Pons (tissue), 1 donor: ENCODE measurements at regions not wholly inside any gene's neighbourhood (a gene's known extent, or its start where the extent isn't known, plus 50 kb on each side); places are given as distances from the start of the nearest gene placed in this dataset.
A peak's percentile ranks its signal among the peaks of the same experiment; 100 is the strongest.

Source experiments
- DNase-seq: peaks from one replicate; pipeline ENCODE4 v3.0.0-alpha.2; 2016; ENCODE audit warnings: low spot score

DNA sequence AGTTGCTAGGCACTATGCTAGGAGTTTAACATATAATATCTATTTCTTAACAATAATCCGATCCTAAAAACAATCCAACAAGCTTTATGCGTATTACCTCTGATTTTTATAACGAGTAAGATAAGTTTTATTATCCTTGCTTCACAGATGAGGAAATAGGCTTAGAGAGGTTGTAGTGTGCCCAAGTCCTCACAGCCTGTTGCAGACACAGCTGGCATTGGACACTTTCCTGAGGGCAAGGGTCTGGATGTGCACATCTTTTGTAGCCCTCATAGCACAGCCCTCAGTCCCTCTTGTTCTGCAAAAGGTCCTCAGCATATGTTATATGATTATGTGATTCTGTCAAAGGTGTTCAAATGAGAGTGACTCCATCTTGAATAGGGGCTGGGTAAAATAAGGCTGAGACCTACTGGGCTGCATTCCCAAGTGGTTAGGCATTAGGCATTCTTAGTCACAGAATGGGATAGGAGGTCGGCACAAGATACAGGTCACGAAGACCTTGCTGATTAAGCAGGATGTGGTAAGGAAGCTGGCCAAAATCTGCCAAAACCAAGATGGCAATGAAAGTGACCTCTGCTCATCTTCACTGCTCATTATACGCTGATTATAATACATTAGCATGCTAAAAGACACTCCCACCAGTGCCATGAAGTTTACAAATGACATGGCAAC is 75.7 kb upstream of the F3 start:
- no peak for DNase-seq

DNA sequence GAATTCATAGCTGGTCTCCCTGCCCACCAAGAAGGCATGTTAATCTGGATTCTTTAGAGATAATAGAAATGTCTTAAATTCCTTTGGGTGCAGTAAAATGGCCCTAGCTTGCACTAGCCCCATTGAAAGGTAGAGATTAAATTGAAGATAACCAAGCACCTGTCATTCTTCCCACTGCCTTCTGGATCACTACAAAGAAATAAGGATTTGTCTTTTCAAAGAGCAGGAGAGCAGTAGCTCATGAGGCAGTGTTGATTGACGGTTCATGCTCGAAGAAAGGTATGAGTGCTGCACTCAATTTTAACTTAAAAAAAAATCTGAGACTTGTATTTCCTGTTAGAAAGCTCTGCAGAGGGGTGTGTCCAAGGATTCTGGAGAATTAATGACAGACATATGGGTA is 74.9 kb upstream of the F3 start:
- DNase-seq = no peak

DNA sequence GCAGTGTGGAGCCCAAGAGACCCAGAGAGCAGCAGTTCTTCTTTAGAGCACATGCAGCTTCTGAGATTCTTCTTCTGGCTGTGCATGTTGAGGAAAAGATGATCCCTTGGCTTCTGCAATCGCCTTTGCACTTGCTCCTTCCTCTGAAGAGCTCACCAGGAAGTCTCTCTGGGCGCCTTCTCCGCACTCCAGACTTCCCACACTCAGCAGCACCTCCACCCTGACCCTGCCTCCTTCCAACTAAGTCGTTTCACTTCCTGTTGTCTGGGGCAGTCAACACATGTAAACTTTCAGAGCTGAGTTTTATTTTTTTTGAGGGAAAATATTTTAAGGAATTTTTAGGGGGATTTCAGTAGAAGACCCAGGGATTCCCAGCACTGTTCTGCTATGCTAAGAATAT is 73.4 kb upstream of the F3 start:
- DNase-seq = peak; percentile 20

DNA sequence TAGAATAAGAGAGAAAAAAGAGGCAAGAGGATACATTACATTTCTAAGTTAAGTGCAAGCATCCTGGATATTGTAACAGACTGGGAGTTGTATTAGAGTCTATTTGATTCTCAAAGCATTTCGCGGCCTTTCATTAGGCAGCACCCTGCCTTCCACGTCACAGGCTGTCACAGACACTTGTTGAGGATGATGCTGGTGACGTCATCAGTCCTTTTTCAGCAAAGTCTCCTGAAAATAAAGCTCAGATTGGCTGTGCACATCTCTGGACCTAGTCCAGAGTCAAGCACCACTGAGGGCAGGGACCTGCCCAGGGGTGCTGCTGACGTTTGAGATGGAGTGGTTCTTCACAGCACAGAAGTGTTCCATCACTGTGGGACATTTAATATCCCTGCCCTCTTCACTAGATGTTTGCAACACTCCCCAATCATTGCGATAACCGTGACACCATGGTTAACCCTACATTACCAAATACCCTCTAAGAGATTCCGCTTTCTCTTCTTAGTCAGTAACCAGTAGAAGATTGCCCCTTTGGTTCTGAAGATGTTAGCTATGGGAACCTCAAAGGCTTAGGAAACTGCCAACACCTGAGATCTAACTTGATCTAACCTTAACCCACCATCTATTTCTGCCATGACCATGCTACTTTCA is 72.7 kb upstream of the F3 start:
- no peak for DNase-seq

DNA sequence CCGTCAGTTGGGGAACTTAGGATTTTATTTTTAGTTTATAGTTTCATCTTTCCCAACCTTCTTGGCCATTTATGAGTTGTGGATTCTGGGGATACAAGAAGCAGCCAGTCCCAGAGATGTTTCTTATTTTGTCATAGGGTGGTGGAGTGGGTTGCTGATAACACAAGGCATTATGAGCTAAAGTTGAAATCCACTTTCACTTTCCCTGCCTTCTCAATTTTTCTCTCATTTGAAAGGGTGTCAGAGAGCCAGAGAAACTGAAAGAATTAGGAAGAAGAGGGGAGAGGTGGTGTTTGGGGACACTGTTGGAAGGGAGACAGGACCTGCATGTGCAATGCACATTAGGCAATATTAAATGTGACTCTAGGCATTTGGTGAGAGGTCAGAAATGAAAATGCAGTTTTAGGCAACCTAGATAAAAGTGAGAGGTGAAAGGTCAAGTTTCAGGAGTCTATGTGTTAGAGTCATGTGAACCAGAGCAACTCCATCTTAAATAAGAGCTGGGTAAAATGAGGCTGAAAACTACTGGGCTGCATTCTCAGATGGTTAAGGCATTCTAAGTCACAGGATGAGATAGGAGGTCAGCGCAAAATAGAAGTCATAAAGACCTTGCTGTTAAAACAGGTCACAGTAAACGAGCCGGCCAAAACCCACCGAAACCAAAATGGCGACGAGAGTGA is 71.1 kb upstream of the F3 start:
- DNase-seq = no peak

DNA sequence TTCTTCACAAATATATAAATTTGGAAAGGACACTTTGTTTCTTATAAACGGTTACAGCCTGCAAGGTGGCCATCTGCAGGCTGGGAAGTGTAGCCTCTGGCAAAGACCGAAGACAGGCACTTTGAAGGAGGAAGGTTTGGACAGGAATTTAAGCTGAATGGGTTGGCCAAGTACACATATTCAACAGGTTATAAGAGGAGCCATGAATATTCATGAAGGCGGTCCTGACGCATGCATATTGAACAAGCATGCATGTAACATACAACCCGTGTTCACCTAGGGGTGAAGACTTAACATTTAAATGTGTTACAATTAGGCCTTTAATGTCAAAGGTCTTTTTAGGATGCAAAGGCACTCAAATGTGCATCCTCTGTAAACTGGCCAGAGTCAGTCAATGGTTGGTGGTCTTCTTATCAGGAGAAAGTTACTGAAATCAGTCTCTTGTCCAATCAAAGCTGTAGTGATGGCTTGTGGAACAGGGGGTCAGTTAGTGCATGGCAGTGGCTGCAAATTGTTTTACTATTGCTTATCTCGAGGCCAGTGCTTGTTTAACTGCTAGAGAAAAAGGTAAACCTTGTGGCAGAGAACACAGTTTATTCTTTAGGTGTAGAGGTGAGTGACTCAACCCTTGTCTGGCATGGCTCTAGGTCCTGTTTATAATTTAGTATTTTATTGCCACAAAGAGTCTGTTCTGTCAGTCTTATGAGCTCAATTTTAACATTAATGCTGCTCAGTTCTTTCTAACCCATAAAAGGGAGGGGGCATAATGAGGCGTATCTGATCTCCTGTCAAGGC is 70.3 kb upstream of the F3 start:
- DNase-seq = no peak

DNA sequence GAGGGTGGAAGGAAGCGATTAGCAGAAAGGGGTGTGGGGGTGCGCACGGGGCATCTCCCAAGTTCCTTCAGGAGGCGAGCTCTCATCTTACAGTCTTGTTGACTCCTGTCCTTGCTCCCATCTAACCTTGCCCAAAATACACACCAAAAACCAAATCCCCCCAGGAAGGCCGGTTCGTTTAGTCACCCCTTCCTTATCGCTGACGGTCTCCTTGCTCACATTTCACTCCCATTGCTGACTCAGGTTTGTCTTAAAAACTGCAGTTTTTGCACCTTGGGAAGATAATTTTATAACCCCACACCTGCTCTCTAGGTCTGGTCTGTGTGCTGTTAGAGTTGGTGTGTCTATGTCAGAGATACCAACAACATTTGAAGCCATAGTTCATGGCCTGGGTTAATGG is 68.1 kb upstream of the F3 start:
- no peak for DNase-seq

DNA sequence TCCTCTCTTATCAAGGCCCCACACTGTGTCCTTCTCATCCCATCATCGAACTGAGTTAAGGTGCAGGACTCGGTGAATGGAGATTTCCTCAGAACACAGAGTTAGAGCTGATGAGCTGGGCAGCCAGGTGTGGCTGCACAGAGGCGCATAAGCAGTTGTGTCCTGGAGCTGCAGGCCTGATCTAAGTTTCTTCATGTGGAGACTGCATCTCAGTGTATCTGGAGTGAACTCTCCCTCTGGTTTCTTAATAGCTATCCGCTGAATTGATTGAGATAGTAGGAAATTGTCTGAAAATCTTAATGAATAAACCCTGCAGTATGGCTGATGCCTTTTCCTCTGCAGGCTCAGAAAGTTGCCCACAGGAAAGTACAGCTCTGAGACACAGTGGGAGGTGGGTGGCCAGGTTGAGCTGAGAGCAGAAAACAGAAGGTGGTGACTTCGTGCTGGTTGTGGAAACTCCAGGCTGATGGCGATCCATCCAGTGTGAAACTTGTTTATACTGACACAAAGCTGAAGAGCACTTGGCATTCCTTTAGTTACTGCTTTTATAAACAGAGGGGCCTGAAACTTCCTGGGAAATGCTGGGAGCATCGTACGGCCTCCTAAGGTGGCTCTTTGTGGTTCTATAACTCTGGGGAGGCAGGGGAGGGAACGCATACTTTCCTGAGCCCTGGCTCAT is 67.4 kb upstream of the F3 start:
- no peak for DNase-seq

DNA sequence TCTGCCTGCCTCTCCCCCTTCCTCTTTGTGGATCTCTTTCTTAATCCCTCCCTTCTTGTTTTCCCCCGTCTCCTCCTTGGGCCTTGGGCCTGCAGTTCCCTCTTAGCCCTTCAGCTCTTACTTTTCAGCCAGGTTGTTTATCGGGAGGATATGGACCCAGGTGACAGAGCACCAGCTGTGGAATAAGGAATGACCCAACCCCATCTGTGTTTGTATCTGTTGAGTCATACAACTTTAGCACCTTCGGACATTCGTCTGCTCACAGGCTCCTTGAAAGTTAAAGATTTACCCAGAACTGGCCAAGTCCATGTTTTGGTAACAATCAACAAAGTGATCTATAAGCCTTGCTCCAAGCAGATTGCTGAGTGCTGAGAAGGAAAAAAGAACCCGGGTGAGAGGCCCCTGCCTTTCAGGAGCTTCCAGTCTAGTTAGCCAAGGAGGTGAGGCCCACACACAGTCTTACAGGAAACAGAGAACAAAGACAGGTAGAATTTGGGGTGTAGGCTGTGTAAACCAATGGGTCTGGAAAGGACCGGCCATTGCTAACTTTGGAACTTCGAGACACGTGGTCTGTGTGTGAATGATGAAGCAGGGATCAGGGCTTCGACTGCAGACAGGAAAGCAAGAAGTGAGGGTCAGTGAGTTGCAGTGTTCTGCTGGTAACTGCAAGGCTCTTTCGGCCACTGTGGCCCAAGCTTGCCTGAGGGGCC is 66.7 kb upstream of the F3 start:
- DNase-seq = no peak

DNA sequence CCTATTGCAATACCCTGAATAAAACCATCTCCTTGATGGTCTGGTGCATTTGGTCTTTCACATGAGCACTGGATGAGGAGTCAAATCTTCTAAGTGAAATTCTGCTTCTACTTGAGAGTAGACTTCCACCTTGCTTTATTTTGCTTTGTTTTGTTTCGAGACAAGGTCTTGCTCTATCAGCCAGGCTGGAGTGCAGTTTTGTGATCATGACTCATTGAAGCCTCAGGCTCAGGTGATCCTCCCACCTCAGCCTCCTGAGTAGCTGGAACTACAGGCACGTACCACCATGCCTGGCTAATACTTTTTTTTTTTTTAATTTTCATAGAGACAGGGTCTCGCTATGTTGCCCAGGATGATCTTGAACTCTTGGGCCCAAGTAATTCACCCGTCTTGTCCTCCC is 65.8 kb upstream of the F3 start:
- no peak for DNase-seq

DNA sequence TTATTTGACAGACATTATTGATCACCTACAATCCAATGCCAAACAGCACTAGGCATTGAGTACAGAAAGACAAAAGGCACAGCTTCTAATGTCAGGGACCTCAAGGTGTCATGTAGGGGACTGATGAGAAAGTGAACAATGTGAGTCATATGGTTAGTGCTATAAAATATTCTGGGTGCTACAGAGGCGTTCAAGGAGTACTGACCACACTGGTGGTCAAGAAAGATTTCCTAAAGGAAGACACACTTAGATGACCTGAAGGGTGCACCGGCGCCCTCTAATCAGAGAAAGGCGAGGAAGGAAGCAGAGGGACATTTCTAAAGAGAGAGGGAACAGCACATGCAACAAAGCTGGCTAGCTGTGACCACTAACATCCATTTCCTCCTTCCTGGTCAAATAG is 64.9 kb upstream of the F3 start:
- DNase-seq = no peak

DNA sequence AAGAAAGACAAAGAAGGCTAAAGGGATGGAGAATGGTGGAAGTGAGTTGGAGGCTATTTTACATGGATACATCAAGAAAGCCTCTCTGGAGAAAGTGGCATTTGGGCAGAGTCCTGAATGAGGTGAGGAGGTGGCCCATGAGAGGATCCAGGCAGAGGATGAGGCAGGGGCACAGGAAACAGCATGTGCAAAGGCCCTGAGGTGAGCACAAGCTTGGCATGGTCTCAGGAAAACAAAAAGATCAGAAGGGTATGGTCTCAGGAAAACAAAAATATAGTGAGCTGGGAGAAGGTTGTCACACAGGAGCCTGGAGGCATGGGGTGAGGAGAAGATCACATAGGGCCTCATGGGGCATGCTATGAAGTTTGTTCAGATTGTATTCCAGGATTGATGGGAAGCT is 62.1 kb upstream of the F3 start:
- no peak for DNase-seq

DNA sequence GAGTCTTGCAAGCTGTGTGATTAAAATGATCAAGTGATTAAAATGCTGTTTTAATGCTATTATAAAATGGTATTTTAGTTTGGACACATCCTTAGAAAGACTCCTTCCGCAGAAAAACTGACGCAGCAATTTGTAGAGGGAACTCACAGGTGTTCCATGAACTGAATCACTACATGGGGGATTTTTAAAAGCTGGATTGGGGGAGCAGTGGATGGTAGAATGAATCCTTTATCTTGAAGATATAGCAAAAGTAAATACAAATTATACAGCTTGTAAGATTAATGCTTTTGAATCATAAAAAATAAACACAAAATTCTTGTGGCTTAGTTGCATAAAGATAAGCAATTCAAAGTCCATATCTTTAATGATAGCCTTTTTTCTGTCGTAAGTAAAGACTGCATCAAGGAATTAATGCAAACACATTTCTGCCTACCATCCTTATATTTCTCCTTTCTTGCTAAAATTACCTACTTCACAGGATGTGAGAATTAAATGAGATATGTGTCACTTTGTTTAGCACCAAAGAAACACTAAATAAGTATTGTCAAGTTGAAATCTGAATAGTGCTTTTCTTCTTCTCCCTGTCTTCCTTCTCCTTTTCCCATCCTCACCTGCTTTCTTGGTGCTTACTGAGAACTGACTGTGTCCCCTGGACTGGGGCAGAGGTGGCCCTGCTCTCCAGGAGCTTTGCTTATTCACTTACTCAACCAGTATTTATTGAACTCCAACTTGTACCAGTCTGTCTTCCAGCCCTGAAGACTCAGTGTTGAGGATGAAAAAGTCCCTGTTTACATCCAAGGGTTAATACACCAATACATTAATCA is 61.5 kb upstream of the F3 start:
- DNase-seq = no peak

DNA sequence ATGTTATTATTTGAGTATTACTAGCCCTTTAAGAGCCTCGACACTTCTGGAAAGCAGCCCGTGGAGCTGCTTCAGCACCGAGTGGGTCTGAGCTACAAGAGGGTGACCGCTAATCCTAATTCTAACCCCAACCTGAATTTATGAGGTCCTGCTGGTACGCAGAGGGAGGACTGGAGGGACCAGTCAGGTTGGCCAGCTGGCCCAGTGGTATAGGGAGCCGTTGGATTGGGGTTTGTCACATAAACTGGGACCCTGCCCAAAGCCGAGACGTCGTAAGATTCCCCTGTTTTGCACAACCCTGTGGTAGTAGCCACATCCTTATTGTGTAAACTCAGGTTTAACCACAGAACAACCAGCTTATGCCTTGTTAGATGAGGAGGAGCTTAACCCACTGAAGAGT is 60.8 kb upstream of the F3 start:
- DNase-seq = no peak

DNA sequence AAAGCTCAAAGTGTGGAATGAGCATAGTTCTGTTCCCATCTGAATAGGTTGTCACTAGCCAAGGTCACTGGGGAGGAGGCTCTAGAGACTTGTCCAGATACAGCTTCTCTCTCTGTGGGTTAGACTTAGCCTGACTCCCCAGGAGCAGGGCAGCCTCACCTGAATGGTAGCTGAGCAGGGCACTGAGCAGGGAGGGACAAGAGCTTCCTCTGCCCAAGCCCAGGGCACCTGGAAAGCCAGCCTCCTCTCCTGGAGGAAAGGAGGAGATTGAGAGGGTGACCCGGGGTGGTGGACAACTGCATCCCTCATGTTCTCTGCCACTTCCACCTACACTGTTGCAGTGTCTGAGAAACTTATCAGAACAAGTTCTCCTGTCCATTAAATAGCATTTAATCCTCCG is 59.0 kb upstream of the F3 start:
- DNase-seq = no peak

DNA sequence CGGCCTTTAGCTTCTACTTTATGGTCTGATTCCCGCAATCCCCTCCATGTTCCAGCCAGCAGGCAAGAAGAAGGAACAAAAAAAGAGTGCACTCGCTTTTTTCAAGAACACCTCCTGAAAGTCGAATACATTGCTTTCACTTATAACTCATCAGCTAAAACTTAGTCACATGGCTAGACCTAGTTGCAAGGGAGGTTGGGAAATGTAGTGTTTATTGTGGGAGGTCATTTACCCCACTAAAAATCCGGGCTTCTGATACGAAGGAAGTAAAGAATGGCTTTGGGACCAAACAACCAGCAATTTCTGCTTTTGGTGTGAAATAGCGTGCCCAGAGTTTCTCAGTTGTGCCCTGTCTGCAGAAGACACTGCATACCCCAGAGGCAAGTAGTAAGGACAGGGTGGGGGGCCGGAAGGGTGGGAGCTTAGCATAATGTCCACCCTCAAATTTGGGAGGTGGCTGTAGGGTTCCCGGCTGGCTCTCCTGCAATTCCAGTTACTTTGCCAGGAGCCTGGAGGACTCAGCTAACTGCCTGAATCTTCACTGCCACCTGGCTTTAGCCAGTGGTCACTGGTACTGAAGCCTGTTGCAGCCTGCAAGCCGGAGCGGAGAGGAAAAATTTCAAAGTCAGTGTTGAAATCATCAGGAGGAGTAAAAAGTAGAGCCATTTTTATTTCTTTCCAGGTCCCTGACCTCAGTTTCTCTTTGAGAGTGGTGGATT is 57.7 kb upstream of the F3 start:
- peak; percentile 52 for DNase-seq

DNA sequence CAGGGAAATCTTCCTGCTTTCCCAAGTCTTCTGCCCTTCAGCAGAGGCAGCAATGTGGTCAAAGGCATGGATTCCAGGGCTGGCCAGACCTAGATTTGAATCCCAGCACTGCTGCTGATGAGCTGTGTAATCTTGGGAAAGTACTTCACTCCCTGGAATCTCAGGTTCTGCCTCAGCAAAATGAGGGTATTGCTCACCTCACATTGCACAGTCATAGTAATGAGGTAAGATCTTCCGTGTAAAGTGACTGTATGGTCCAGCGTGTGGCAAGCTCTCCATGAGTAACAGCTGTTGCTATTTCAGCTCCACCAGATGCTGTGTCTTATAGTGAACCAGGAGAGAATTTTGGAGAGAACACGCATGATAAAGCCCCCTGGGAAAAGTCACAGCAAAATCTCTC is 56.1 kb upstream of the F3 start:
- DNase-seq = no peak

DNA sequence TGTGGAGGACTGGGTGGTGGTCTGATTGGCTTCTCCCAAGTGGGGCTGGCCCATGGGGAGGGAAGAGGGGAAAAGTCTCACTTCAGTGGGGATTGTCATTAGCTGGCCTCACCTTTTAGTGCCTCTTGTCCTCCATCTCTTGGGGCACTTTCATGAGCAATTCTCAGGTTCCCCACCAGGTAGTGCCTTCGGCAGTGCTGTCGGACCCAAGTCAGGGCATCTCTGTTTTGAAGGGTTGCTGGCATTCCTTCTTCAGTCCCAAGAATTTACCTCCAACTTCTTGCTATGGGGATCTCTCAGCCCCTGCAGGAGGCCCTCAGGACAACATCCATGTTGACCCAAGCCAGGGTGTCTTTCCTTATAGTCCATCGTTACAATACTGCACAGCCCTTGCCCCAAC is 54.7 kb upstream of the F3 start:
- no peak for DNase-seq

DNA sequence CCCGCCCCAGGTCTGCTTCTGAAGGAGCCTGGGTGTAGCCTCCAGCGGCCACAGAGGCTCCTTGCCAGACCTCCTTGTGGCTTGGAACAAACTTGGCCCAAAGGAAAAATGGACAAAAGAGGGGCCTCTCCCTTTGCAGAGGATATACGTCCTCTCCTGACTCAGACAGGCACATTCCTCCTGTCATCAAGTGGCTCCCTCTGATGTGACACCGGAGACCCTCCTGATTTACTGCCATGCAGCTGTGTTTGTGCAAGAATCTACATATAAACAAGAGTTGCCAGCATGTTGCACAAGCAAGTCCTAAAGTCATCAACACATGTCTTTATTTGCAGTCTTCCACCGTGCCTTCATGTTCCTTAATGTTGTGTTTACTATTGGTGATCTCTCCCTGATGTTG is 54.1 kb upstream of the F3 start:
- no peak for DNase-seq

DNA sequence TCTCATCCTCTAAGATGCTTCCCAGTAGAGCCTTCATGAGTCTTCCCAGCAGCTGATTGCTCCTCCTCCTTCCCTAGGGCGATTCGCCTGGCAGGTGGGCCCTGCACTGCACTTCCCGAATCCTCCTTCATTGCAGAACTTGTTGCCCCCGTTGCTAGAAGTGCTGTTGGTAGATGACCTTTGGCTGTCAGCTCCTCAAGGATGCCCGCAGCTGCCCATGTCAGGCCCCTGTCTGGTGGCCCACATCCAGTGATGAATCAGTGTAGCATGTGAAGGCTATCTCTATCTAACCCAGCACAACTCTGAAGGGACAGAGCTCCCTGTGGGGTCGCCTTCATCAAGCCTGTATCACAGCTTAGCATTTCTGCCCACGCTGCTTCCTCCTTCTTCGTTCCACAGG is 52.1 kb upstream of the F3 start:
- DNase-seq = no peak
